UCSD-AML1 (cell line): ENCODE measurements at regions not wholly inside any gene's neighbourhood (a gene's known extent, or its start where the extent isn't known, plus 50 kb on each side); places are given as distances from the start of the nearest gene placed in this dataset.

Source experiments
- DNase-seq: peaks from one replicate; lab custom pipeline; 2025; ENCODE audit not compliant: unreplicated experiment; lab: John Stamatoyannopoulos, UW

DNA sequence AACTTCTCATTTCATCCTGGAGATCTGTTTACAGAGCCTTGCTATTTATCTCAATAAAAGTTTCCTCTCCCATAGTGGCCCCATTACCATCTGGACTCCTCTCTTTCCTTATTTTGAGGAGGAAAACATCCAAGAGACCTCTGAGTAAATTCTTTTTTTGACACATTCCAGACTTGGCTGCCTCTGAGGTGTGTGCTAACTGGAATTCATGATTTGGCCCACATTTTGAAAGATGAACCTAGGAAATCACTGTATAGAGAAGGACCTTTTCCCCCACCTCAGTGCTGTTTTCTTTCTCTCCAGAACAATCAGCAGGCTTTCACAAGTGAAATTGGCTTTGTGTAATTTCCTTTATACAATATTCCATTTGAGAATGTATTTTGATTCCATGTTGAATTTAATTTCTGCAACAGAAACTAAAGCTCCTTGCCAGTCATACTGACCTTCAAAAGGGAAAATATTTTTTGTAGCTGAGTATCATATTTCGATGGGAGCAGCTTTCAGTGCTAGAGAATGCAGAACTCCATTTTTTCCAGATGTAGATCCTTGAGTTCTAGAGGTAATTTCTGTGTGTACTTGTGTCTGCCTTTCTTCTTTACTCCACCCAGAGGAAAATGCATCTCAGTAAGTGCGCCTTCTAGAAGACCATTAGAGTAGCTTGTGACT lies 244.9 kb upstream of the RGS6 start:
- no peak for DNase-seq

GRCh38 chr14:71688576-71688975 lies 243.7 kb upstream of the RGS6 start:
- DNase-seq: no peak

DNA sequence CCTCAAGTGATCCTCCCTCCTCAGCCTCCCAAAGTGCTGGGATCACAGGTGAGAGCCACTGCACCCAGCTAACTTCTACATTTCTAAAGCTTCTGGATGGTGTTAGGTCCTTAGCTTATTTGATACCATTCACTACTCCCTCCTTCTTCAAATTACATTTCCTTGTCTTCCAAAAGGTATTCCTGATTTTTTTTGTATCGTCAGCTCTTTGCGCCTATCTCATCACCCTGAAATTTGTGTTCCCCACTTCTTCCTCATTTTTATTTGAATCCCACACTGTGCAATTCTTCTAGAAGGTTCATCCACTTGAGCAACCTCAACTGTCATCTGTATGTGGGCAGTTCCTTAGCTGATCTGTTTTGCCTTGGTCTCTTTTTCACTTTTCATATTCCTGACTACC lies 241.8 kb upstream of the RGS6 start:
- DNase-seq: no peak

GRCh38 chr14:71692496-71692895 lies 239.7 kb upstream of the RGS6 start:
- DNase-seq: no peak

DNA sequence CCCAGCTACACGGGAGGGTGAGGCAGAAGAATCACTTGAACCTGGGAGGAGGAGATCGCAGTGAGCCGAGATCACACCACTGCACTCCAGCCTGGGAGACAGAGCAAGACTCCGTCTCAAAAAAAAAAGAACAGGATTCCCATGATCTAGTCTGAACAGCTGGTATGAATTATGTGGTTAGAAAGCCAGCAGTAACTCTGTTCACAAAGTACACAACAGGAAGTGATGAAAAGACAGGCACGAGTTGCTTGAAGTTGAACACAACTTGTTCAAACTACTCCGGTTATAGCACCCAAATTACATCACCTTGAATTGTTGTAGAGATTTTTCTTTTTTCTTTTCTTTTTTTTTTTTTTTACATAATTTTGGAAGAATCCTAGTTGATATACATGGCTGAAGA lies 238.8 kb upstream of the RGS6 start:
- DNase-seq: no peak

GRCh38 chr14:71694591-71695530 lies 237.4 kb upstream of the RGS6 start:
- DNase-seq: no peak

DNA sequence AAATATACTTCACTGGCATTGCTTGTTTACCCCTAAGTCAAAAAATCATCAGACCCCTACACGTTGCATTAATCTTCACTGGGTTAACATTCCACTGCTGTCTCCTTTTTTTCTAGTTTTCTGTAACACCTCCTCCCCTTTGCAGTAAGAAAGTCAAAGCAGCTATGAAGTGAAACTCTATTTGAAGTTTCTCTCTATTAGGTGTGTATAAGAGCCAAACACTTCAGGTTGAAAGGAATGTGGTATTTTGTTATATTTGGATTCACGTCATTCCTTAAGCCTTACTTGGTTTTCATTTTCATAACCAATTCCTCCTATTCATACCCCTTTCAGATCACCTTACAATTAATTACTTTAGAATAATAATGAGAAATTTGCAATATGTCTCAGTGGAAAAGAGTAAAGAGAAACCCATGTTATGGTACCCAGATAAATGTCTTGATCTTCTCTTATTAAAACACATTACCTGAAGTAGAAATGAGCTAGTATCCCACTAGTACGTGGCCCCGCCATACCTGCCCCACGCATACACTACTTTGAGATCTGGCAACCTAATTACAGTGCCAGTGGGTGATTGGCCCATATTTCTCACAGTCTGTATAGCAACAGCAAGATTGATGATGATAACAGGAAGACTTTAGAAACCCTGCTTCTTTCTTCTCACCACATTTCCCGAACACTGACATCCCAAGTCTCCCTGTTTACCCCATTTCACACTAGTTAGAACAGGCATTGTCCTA lies 236.4 kb upstream of the RGS6 start:
- no peak for DNase-seq

- DNase-seq: no peak
These were observed 234.2 kb upstream of the RGS6 start for GRCh38 chr14:71698027-71698426.

GRCh38 chr14:71698673-71699072 lies 233.6 kb upstream of the RGS6 start:
- no peak for DNase-seq

- DNase-seq: no peak
These were observed 230.2 kb upstream of the RGS6 start for GRCh38 chr14:71701990-71702389.

DNA sequence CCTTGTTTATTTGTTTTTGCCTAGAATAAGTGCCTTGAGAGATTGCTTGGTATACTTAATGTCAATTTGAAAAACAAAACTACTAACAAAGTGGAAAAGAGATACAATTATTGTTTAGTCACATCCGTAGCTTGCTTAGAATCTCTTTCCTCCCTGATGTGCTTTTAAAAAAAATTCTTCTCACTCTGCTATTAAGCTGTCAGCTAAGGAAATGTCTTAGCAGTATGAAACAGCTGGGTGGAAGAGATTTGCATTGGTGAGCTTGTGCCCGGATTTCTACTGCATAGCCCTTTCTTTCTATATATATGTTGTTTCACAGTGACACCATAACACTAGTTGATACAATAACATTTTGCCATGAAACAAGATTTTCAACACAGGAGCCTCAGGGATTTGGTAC lies 229.4 kb upstream of the RGS6 start:
- no peak for DNase-seq

- DNase-seq: no peak
These were observed 228.8 kb upstream of the RGS6 start for GRCh38 chr14:71703477-71703876.

DNA sequence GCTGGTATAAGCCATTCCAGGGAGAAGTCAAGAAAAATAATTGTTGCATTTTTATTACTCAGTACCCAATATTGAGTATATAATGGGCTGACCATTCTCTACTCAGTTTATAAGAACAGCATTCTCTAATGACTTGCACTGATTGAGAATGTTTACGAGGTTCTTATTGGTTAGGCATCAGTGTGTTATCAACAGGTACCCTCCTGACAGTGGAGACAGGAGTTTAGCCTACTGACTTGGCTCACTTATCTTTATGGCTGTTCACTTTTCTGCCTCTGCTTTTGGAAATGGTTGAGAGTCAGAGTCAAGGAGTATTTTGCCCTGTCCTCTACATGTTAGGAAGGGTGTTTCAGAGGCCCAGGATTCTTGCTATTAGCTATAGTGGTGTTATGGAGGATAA lies 228.0 kb upstream of the RGS6 start:
- no peak for DNase-seq

DNA sequence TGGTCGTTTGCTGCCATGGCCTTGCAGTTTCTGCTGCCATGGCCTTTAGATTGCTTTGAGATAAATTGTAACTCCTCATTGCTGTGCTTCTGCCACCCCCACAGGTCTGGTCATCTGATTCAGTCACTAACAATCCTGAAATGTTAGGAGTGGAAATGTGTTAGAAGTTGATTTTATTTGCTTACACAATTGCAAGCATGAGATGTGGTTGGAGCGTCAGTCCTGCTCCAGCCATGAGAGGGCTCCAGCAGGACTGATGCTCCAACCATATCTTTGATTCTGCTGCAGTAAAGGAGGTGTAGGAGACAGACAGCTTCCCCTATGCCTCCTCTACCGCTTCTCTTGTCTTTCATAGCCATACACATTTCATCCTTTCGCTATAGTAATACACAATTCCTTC lies 226.8 kb upstream of the RGS6 start:
- DNase-seq: no peak

DNA sequence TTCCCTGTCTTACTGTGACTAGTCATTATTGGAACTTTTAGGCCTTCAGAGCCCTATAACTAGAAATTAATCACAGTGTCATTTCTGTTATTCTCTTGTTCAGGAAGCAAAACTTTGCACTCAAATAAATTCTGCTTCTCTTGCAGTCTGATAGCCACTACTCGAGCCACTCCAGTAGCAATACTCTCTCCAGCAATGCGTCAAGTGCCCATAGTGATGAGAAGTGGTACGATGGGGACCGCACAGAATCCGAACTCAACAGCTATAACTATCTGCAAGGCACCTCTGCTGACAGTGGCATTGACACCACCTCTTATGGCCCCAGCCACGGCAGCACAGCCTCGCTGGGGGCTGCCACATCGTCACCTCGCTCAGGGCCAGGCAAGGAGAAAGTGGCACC lies 223.2 kb upstream of the RGS6 start:
- DNase-seq: no peak

DNA sequence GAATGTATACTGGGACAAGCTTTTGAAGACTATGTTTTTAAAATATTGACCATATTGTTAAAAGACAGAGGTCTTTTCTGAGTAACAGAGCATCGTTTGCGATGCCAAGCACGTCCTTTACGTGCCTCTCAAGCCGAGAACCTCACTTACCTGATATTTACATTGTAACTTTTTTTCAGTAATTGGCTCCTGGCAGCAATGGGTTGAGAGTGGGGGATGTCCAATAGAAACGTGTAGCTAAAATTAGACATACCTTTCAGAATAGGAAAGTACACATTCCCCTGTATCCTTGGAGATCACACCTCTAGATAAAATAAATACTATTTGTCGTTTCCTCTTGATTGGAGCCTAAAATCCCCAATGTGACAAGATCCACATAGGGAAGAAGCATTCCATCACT lies 222.2 kb upstream of the RGS6 start:
- no peak for DNase-seq

GRCh38 chr14:71711125-71711524 lies 221.1 kb upstream of the RGS6 start:
- no peak for DNase-seq

DNA sequence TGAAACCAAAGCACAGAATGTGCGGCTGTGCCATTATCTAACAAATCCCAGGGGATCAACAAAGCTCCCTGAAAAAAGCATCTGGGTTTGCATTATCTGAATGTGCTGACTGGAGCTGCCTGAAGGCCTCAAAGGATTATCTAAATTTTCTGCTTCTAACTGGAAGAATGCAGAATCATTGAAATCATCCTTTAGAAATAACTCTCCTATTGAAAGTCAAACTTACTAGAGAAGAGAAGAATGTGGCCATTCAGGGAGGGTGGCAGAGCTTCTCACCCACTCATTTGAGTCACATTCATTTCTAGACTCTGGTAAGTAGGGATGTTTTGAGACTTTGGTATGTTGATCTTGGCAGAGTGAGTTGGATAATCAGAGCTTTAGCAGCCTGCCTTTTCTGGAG lies 220.6 kb upstream of the RGS6 start:
- no peak for DNase-seq

- no peak for DNase-seq
These were observed 219.8 kb upstream of the RGS6 start for GRCh38 chr14:71712478-71712877.

DNA sequence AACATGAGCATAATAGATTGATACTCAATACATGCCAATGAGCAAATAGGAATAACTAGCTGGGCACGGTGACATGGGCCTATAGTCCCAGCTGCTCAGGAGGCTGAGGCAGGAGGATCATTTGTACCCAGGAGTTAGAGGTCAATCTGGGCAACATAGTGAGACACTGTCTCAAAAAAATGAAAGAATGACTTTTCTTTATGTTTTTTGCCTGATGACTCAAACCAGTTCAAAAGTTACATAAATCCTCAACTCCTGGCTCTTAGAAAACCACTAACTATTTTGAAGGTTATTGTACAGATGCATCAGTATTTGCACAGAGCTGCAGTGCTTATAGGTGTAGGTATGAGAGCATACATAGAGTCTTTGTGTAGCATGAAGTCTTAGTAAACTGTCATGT lies 219.2 kb upstream of the RGS6 start:
- no peak for DNase-seq

DNA sequence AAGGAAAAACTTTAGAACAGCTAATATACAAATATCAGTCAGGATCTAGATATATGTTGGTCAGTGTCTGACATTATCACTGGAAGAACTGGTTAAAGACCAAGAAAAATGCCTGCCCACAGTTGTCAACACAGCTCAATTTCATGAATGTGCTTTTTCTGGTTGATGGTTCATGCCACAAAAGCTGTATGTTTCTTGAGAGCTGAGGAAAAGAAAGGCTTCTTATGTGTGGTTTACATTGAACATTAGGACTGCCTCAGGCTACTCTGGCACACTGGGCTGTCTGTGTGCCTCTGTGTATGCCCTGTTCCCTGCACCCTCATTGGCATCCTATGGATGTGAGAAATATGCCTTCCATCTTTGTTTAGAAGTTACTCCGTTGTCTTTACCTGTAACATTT lies 218.8 kb upstream of the RGS6 start:
- DNase-seq: no peak

- no peak for DNase-seq
These were observed 218.0 kb upstream of the RGS6 start for GRCh38 chr14:71714225-71714624.
